ENCODE measurements at regions not wholly inside any gene's neighbourhood (a gene's known extent, or its start where the extent isn't known, plus 50 kb on each side); places are given as distances from the start of the nearest gene placed in this dataset.
"Not testable (repeated sequence)": the region's sequence is repeated elsewhere in the genome, so short reads cannot be mapped to it uniquely, and the experiment has no call there.

DNA sequence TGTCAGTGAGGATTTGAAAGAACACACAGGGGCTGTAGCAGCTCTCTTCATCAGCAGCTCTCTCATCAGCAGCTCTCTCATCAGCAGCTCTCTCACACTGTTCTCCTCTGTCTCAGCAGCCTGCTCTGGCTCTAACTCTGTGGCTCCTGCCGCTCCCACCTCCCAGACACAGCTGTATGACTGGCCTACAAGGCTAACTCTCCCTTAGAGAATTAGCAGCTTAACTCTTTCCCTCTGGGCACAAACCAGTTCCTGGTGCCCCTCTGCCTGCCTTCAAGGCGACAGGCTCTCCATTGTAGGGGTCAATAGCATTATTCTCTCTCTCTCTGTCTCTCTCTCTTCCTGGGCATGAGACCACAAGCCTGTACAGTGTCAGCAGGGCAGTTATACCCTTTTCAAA, 385.6 kb upstream of the PCDH10 start:
- H3K4me1 ChIP-seq (ENCODE audit: control insufficient read depth in 1 of 2, insufficient read depth in 2 of 2, low read length in 2 of 2), result no peaks in the 10 kb centered on the region
- H3K36me3 ChIP-seq (ENCODE audit: control insufficient read depth in 1 of 2, insufficient read depth in 2 of 2, low read length in 2 of 2), result no peaks in the 10 kb centered on the region
- H3K4me3 ChIP-seq (ENCODE audit: low read depth in 1 of 2, low read length in 2 of 2), result no peak overlapping the region
- no peak overlapping the region for H3K9ac ChIP-seq (ENCODE audit: low read depth in 1 of 2, low read length in 2 of 2)
- H3K27ac ChIP-seq (ENCODE audit: low read depth, low read length), result no peak overlapping the region
- H3K27me3 ChIP-seq (ENCODE audit: control insufficient read depth in 1 of 2, insufficient read depth in 2 of 2, low read length in 2 of 2), result no peaks in the 10 kb centered on the region
- no peaks in the 10 kb centered on the region for H3K9me3 ChIP-seq (ENCODE audit: control insufficient read depth in 1 of 2, low read length in 2 of 2)

DNA sequence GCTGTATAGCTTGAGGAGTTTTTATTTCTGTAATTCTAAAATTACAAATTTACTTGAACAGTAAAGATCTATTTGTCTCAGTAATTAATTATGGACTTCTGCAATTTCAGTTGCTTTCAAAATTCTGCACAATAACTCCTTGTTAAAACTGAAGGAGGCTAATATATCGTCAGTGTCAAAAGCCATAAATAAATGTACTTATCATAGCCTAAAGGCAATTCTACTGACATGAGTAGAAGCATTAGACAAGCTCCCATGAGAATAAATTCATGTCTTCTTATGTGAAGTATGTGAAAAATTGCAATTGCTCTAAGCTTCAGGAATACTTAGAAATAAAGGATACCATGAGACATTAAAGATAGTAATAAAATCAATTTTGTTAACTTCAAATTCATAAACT, 381.2 kb upstream of the PCDH10 start:
- Histone ChIP-seq H3K9ac (ENCODE audit: low read depth in 1 of 2, low read length in 2 of 2) (no peak overlapping the region), H3K4me3 (ENCODE audit: low read depth in 1 of 2, low read length in 2 of 2) (no peak overlapping the region), H3K27ac (ENCODE audit: low read depth, low read length) (no peak overlapping the region), H3K27me3 (ENCODE audit: control insufficient read depth in 1 of 2, insufficient read depth in 2 of 2, low read length in 2 of 2) (no peaks in the 10 kb centered on the region), H3K4me1 (ENCODE audit: control insufficient read depth in 1 of 2, insufficient read depth in 2 of 2, low read length in 2 of 2) (no peaks in the 10 kb centered on the region), H3K36me3 (ENCODE audit: control insufficient read depth in 1 of 2, insufficient read depth in 2 of 2, low read length in 2 of 2) (no peaks in the 10 kb centered on the region), H3K9me3 (ENCODE audit: control insufficient read depth in 1 of 2, low read length in 2 of 2) (no peaks in the 10 kb centered on the region)

- Histone ChIP-seq H3K36me3 (ENCODE audit: control insufficient read depth in 1 of 2, insufficient read depth in 2 of 2, low read length in 2 of 2) (no peaks in the 10 kb centered on the region), H3K9ac (ENCODE audit: low read depth in 1 of 2, low read length in 2 of 2) (no peak overlapping the region), H3K4me1 (ENCODE audit: control insufficient read depth in 1 of 2, insufficient read depth in 2 of 2, low read length in 2 of 2) (no peaks in the 10 kb centered on the region), H3K4me3 (ENCODE audit: low read depth in 1 of 2, low read length in 2 of 2) (no peak overlapping the region), H3K9me3 (ENCODE audit: control insufficient read depth in 1 of 2, low read length in 2 of 2) (peaks cover 0 to 3% of the 10 kb centered on the region in 2 donors), H3K27ac (ENCODE audit: low read depth, low read length) (no peak overlapping the region), H3K27me3 (ENCODE audit: control insufficient read depth in 1 of 2, insufficient read depth in 2 of 2, low read length in 2 of 2) (no peaks in the 10 kb centered on the region)
Measured at GRCh38 chr4:132770776-132771175, 378.3 kb upstream of the PCDH10 start.

DNA sequence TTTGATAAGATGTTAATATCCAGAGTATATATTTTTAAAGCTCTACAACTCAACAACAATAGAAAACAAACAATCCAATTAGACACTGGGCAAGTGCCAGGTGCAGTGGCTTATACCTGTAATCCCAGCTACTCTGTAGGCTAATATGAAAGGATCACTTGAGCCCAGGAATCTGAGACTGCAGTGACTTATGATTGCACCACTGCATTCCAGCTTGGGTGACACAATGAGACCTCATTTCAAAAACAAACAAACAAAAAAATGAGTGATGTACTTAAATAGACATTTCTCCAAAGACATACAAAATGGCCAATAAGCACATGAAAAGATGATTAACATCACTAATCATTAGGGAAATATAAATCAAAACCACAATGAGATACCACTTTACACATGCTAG, 356.8 kb upstream of the PCDH10 start:
- H3K9ac ChIP-seq (ENCODE audit: low read depth in 1 of 2, low read length in 2 of 2), result no peak overlapping the region
- no peaks in the 10 kb centered on the region for H3K4me1 ChIP-seq (ENCODE audit: control insufficient read depth in 1 of 2, insufficient read depth in 2 of 2, low read length in 2 of 2)
- H3K9me3 ChIP-seq (ENCODE audit: control insufficient read depth in 1 of 2, low read length in 2 of 2), result peaks cover 0 to 2% of the 10 kb centered on the region in 2 donors
- no peaks in the 10 kb centered on the region for H3K36me3 ChIP-seq (ENCODE audit: control insufficient read depth in 1 of 2, insufficient read depth in 2 of 2, low read length in 2 of 2)
- no peak overlapping the region for H3K27ac ChIP-seq (ENCODE audit: low read depth, low read length)
- H3K4me3 ChIP-seq (ENCODE audit: low read depth in 1 of 2, low read length in 2 of 2), result no peak overlapping the region
- no peaks in the 10 kb centered on the region for H3K27me3 ChIP-seq (ENCODE audit: control insufficient read depth in 1 of 2, insufficient read depth in 2 of 2, low read length in 2 of 2)

GRCh38 chr4:132797856-132798255, 351.2 kb upstream of the PCDH10 start:
- Histone ChIP-seq H3K4me3 (ENCODE audit: low read depth in 1 of 2, low read length in 2 of 2) (no peak overlapping the region), H3K27ac (ENCODE audit: low read depth, low read length) (no peak overlapping the region), H3K9me3 (ENCODE audit: control insufficient read depth in 1 of 2, low read length in 2 of 2) (no peaks in the 10 kb centered on the region), H3K4me1 (ENCODE audit: control insufficient read depth in 1 of 2, insufficient read depth in 2 of 2, low read length in 2 of 2) (no peaks in the 10 kb centered on the region), H3K36me3 (ENCODE audit: control insufficient read depth in 1 of 2, insufficient read depth in 2 of 2, low read length in 2 of 2) (no peaks in the 10 kb centered on the region), H3K9ac (ENCODE audit: low read depth in 1 of 2, low read length in 2 of 2) (no peak overlapping the region), H3K27me3 (ENCODE audit: control insufficient read depth in 1 of 2, insufficient read depth in 2 of 2, low read length in 2 of 2) (no peaks in the 10 kb centered on the region)

- H3K36me3 ChIP-seq (ENCODE audit: control insufficient read depth in 1 of 2, insufficient read depth in 2 of 2, low read length in 2 of 2), result no peaks in the 10 kb centered on the region
Measured at GRCh38 chr4:132809298-132810032, 339.6 kb upstream of the PCDH10 start.

GRCh38 chr4:132813061-132813460, 336.0 kb upstream of the PCDH10 start:
- H3K4me1 ChIP-seq (ENCODE audit: control insufficient read depth in 1 of 2, insufficient read depth in 2 of 2, low read length in 2 of 2); H3K9ac ChIP-seq (ENCODE audit: low read depth in 1 of 2, low read length in 2 of 2); H3K36me3 ChIP-seq (ENCODE audit: control insufficient read depth in 1 of 2, insufficient read depth in 2 of 2, low read length in 2 of 2); H3K27me3 ChIP-seq (ENCODE audit: control insufficient read depth in 1 of 2, insufficient read depth in 2 of 2, low read length in 2 of 2); H3K27ac ChIP-seq (ENCODE audit: low read depth, low read length); H3K9me3 ChIP-seq (ENCODE audit: control insufficient read depth in 1 of 2, low read length in 2 of 2); H3K4me3 ChIP-seq (ENCODE audit: low read depth in 1 of 2, low read length in 2 of 2): not testable (repeated sequence)

More at GRCh38 chr4:132809298-132810032, 339.6 kb upstream of the PCDH10 start:
- Histone ChIP-seq H3K27ac (ENCODE audit: low read depth, low read length) (no peak overlapping the region), H3K4me1 (ENCODE audit: control insufficient read depth in 1 of 2, insufficient read depth in 2 of 2, low read length in 2 of 2) (no peaks in the 10 kb centered on the region), H3K9ac (ENCODE audit: low read depth in 1 of 2, low read length in 2 of 2) (no peak overlapping the region), H3K4me3 (ENCODE audit: low read depth in 1 of 2, low read length in 2 of 2) (no peak overlapping the region), H3K27me3 (ENCODE audit: control insufficient read depth in 1 of 2, insufficient read depth in 2 of 2, low read length in 2 of 2) (no peaks in the 10 kb centered on the region), H3K9me3 (ENCODE audit: control insufficient read depth in 1 of 2, low read length in 2 of 2) (peaks cover 0 to 2% of the 10 kb centered on the region in 2 donors)

DNA sequence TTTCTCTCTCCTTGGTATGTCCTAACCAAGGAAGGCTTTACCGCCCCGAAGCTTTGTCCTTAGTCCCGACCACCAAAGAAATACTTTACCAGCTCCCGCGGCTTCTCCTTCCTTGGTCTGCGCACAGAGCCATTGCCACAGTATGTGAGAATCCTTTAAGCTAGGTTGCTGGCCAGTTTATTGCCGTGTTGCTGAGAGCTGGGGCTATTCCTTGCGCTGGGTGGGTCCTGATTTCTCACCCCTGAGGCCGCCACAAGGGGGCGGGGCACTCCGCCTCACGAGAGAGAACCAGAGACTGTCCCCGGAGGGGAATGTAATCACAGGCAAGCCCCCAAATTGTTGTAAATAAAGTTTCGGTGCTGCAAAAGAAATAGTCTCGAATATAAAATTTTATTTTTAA, 331.0 kb upstream of the PCDH10 start:
- Histone ChIP-seq H3K9ac (ENCODE audit: low read depth in 1 of 2, low read length in 2 of 2) (no peak overlapping the region), H3K27me3 (ENCODE audit: control insufficient read depth in 1 of 2, insufficient read depth in 2 of 2, low read length in 2 of 2) (no peaks in the 10 kb centered on the region), H3K4me1 (ENCODE audit: control insufficient read depth in 1 of 2, insufficient read depth in 2 of 2, low read length in 2 of 2) (no peaks in the 10 kb centered on the region), H3K27ac (ENCODE audit: low read depth, low read length) (no peak overlapping the region), H3K4me3 (ENCODE audit: low read depth in 1 of 2, low read length in 2 of 2) (no peak overlapping the region), H3K9me3 (ENCODE audit: control insufficient read depth in 1 of 2, low read length in 2 of 2) (peaks cover 0 to 4% of the 10 kb centered on the region in 2 donors), H3K36me3 (ENCODE audit: control insufficient read depth in 1 of 2, insufficient read depth in 2 of 2, low read length in 2 of 2) (no peaks in the 10 kb centered on the region)

DNA sequence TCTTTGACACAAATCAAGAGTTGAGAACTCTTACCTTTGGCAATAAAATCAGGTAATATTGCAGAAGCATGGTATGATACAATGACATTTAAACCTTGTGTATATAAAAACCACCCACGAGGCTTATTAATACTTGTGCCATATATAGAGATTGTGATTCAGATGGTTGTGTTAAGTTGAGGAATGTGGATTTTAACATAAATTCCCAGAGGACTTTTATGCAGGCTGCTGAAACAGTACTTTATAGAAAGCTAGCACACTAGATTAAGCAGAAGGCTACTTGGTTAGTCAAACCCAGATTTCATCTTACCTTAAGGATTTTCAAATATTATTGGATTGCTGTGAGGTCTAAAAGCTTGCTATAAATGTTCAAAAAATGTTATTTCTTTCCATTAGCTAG, 325.7 kb upstream of the PCDH10 start:
- no peaks in the 10 kb centered on the region for H3K27me3 ChIP-seq (ENCODE audit: control insufficient read depth in 1 of 2, insufficient read depth in 2 of 2, low read length in 2 of 2)
- peaks cover 0 to 4% of the 10 kb centered on the region in 2 donors for H3K9me3 ChIP-seq (ENCODE audit: control insufficient read depth in 1 of 2, low read length in 2 of 2)
- no peak overlapping the region for H3K9ac ChIP-seq (ENCODE audit: low read depth in 1 of 2, low read length in 2 of 2)

GRCh38 chr4:132824761-132825160, 324.3 kb upstream of the PCDH10 start:
- Histone ChIP-seq H3K9ac (ENCODE audit: low read depth in 1 of 2, low read length in 2 of 2) (no peak overlapping the region), H3K27me3 (ENCODE audit: control insufficient read depth in 1 of 2, insufficient read depth in 2 of 2, low read length in 2 of 2) (no peaks in the 10 kb centered on the region), H3K4me1 (ENCODE audit: control insufficient read depth in 1 of 2, insufficient read depth in 2 of 2, low read length in 2 of 2) (no peaks in the 10 kb centered on the region), H3K4me3 (ENCODE audit: low read depth in 1 of 2, low read length in 2 of 2) (no peak overlapping the region), H3K9me3 (ENCODE audit: control insufficient read depth in 1 of 2, low read length in 2 of 2) (peaks cover 0 to 8% of the 10 kb centered on the region in 2 donors), H3K27ac (ENCODE audit: low read depth, low read length) (no peak overlapping the region), H3K36me3 (ENCODE audit: control insufficient read depth in 1 of 2, insufficient read depth in 2 of 2, low read length in 2 of 2) (no peaks in the 10 kb centered on the region)

More for the DNA sequence above, 325.7 kb upstream of the PCDH10 start:
- H3K4me1 ChIP-seq (ENCODE audit: control insufficient read depth in 1 of 2, insufficient read depth in 2 of 2, low read length in 2 of 2), result no peaks in the 10 kb centered on the region
- H3K36me3 ChIP-seq (ENCODE audit: control insufficient read depth in 1 of 2, insufficient read depth in 2 of 2, low read length in 2 of 2), result no peaks in the 10 kb centered on the region
- H3K4me3 ChIP-seq (ENCODE audit: low read depth in 1 of 2, low read length in 2 of 2), result no peak overlapping the region
- no peak overlapping the region for H3K27ac ChIP-seq (ENCODE audit: low read depth, low read length)

Data from duodenal mucosa (tissue), 2 donors.